ENCODE measurements at regions not wholly inside any gene's neighbourhood (a gene's known extent, or its start where the extent isn't known, plus 50 kb on each side); places are given as distances from the start of the nearest gene placed in this dataset.

- Histone ChIP-seq H3K9ac (ENCODE audit: insufficient read depth, low read length) (no peak overlapping the region), H3K4me3 (replicated peaks in 1 of 4; ENCODE audit: control extremely low read depth in 1 of 4, insufficient read depth in 1 of 4, low read depth in 3 of 4, low read length in 4 of 4) (peak overlapping the region in 1 of 4 experiments; percentile 22), H4K20me1 (ENCODE audit: control insufficient read depth, extremely low read depth, insufficient read depth, low read length) (no peaks in the 10 kb centered on the region), H3K27me3 (ENCODE audit: control insufficient read depth, insufficient read depth, low read length) (no peaks in the 10 kb centered on the region), H3K27ac (ENCODE audit: insufficient read depth, low read length) (no peak overlapping the region), H3K9me3 (ENCODE audit: control insufficient read depth, insufficient read depth, low read depth, low read length) (no peaks in the 10 kb centered on the region), H3K79me2 (ENCODE audit: control insufficient read depth, insufficient read depth, low read length) (no peaks in the 10 kb centered on the region), H3K36me3 (ENCODE audit: control insufficient read depth, insufficient read depth, low read length) (no peaks in the 10 kb centered on the region), H3K4me1 (ENCODE audit: control insufficient read depth, extremely low read depth, insufficient read depth, low read length) (no peaks in the 10 kb centered on the region), H2AFZ (ENCODE audit: low read length) (no peak overlapping the region), H3K4me2 (ENCODE audit: extremely low read depth, insufficient read depth, low read length) (peak overlapping the region; percentile 32)
- TF ChIP-seq EZH2 (IDR thresholded peaks at IDR 0.05; ENCODE audit: low read length, missing control alignments), result no peak
- TF ChIP-seq CTCF (conservative IDR thresholded peaks at IDR 0.05 in 1 of 2, IDR thresholded peaks at IDR 0.05 in 1 of 2; ENCODE audit: low read depth in 1 of 2, low read length in 2 of 2), result no peak
- peak in 1 of 2 donors; percentile 62 for DNase-seq (ENCODE audit: low read depth in 2 of 2)
Measured at GRCh38 chr16:73615071-73615940, 567.4 kb upstream of the ZFHX3 start.

GRCh38 chr16:73614131-73614530 lies 566.2 kb upstream of the ZFHX3 start:
- Histone ChIP-seq H2AFZ (ENCODE audit: low read length) (no peak overlapping the region), H3K4me1 (ENCODE audit: control insufficient read depth, extremely low read depth, insufficient read depth, low read length) (no peaks in the 10 kb centered on the region), H3K36me3 (ENCODE audit: control insufficient read depth, insufficient read depth, low read length) (no peaks in the 10 kb centered on the region), H3K4me2 (ENCODE audit: extremely low read depth, insufficient read depth, low read length) (no peak overlapping the region), H3K4me3 (replicated peaks in 1 of 4; ENCODE audit: control extremely low read depth in 1 of 4, insufficient read depth in 1 of 4, low read depth in 3 of 4, low read length in 4 of 4) (no peak overlapping the region), H3K27me3 (ENCODE audit: control insufficient read depth, insufficient read depth, low read length) (no peaks in the 10 kb centered on the region), H3K9me3 (ENCODE audit: control insufficient read depth, insufficient read depth, low read depth, low read length) (no peaks in the 10 kb centered on the region), H4K20me1 (ENCODE audit: control insufficient read depth, extremely low read depth, insufficient read depth, low read length) (no peaks in the 10 kb centered on the region), H3K9ac (ENCODE audit: insufficient read depth, low read length) (no peak overlapping the region), H3K27ac (ENCODE audit: insufficient read depth, low read length) (no peak overlapping the region), H3K79me2 (ENCODE audit: control insufficient read depth, insufficient read depth, low read length) (no peaks in the 10 kb centered on the region)
- DNase-seq (ENCODE audit: low read depth in 2 of 2), result no peak
- TF ChIP-seq CTCF (conservative IDR thresholded peaks at IDR 0.05 in 1 of 2, IDR thresholded peaks at IDR 0.05 in 1 of 2; ENCODE audit: low read depth in 1 of 2, low read length in 2 of 2), result no peak

- no peaks in the 10 kb centered on the region for H4K20me1 ChIP-seq (ENCODE audit: control insufficient read depth, extremely low read depth, insufficient read depth, low read length)
- H3K4me2 ChIP-seq (ENCODE audit: extremely low read depth, insufficient read depth, low read length), result no peak overlapping the region
- H3K27ac ChIP-seq (ENCODE audit: insufficient read depth, low read length), result no peak overlapping the region
- no peak overlapping the region for H3K4me3 ChIP-seq (replicated peaks in 1 of 4; ENCODE audit: control extremely low read depth in 1 of 4, insufficient read depth in 1 of 4, low read depth in 3 of 4, low read length in 4 of 4)
- H3K79me2 ChIP-seq (ENCODE audit: control insufficient read depth, insufficient read depth, low read length), result no peaks in the 10 kb centered on the region
- no peaks in the 10 kb centered on the region for H3K36me3 ChIP-seq (ENCODE audit: control insufficient read depth, insufficient read depth, low read length)
- no peak overlapping the region for H3K9ac ChIP-seq (ENCODE audit: insufficient read depth, low read length)
- no peaks in the 10 kb centered on the region for H3K27me3 ChIP-seq (ENCODE audit: control insufficient read depth, insufficient read depth, low read length)
- H3K9me3 ChIP-seq (ENCODE audit: control insufficient read depth, insufficient read depth, low read depth, low read length), result no peaks in the 10 kb centered on the region
- no peaks in the 10 kb centered on the region for H3K4me1 ChIP-seq (ENCODE audit: control insufficient read depth, extremely low read depth, insufficient read depth, low read length)
- DNase-seq (ENCODE audit: low read depth in 2 of 2), result no peak
- no peak overlapping the region for H2AFZ ChIP-seq (ENCODE audit: low read length)
- TF ChIP-seq EZH2 (IDR thresholded peaks at IDR 0.05; ENCODE audit: low read length, missing control alignments) (no peak), CTCF (conservative IDR thresholded peaks at IDR 0.05 in 1 of 2, IDR thresholded peaks at IDR 0.05 in 1 of 2; ENCODE audit: low read depth in 1 of 2, low read length in 2 of 2) (no peak)
Measured at GRCh38 chr16:73610605-73611156, 562.8 kb upstream of the ZFHX3 start.

Data from fibroblast of lung (primary cell).